B cell (primary cell): ENCODE measurements at regions not wholly inside any gene's neighbourhood (a gene's known extent, or its start where the extent isn't known, plus 50 kb on each side); places are given as distances from the start of the nearest gene placed in this dataset.

ENCODE experiments used
- ATAC-seq: fragments of 200-7000 bp; cut with Tn5 transposase; one replicate; pipeline ENCODE4 v1.10.0; 2021; ENCODE audit warnings: low read depth, mild to moderate bottlenecking, moderate number of reproducible peaks, moderate library complexity
- CTCF ChIA-PET: fragments of 350-600 bp; sonication (Branson Sonifier 250); formaldehyde crosslinking; loops from one replicate; lab custom pipeline; 2021; ENCODE audit warnings: antibody characterized with exemption, inconsistent platforms; lab: Charles Lee
- POLR2A ChIA-PET: fragments of 350-600 bp; sonication (Branson Sonifier 250); formaldehyde crosslinking; loops from one replicate; lab custom pipeline; 2021; ENCODE audit warnings: antibody characterized with exemption; lab: Charles Lee
- DNase-seq: peaks from one replicate; pipeline ENCODE4 v3.0.0; 2013
- H2AFZ ChIP-seq: 2 replicates; pipeline ENCODE4 v1.6.1; 2012; ENCODE audit warnings: mild to moderate bottlenecking, low read depth, low read length; ENCODE audit not compliant: insufficient read depth, poor library complexity, severe bottlenecking
- H3K27ac ChIP-seq, 2 donors: 1 replicate in 1 of 2; 2 replicates in 1 of 2; pipeline ENCODE4 v1.5.1; 2012 to 2013; ENCODE audit warnings: low read length in 2 of 2, mild to moderate bottlenecking in 2 of 2, moderate library complexity in 1 of 2
- H3K27me3 ChIP-seq, 4 experiments: fragments of 200-600 bp in 1 of 4; sonication (generic) in 1 of 4; replicated peaks in 1 of 4; 1 replicate in 2 of 4; 2 replicates in 2 of 4; pipeline versions ENCODE4 v1.6.1 to v1.7.0; 2013 to 2016; ENCODE audit warnings: low read length in 3 of 4, mild to moderate bottlenecking in 2 of 4, mixed read lengths in 1 of 4, moderate library complexity in 1 of 4; ENCODE audit not compliant: insufficient read depth in 4 of 4, control insufficient read depth in 3 of 4; ENCODE audit errors: control extremely low read depth in 1 of 4
- H3K36me3 ChIP-seq, 2 experiments: replicated peaks in 1 of 2; 1 replicate in 1 of 2; 2 replicates in 1 of 2; pipeline versions ENCODE4 v1.6.1 to v1.7.1; 2013; ENCODE audit warnings: low read length in 1 of 2; ENCODE audit not compliant: insufficient read depth in 2 of 2, control insufficient read depth in 1 of 2; ENCODE audit errors: control extremely low read depth in 1 of 2, extremely low read depth in 1 of 2
- H3K4me1 ChIP-seq, 2 donors: fragments of 200-600 bp in 1 of 2; sonication (generic) in 1 of 2; 1 replicate in 1 of 2; 2 replicates in 1 of 2; pipeline versions ENCODE4 v1.5.1 to v1.6.1; 2013 to 2017; ENCODE audit warnings: low read length in 2 of 2; ENCODE audit not compliant: control insufficient read depth in 2 of 2, insufficient read depth in 2 of 2
- H3K4me2 ChIP-seq: replicated peaks from 2 replicates; pipeline ENCODE3; 2012; ENCODE audit warnings: mild to moderate bottlenecking, low read depth, low read length; ENCODE audit not compliant: poor library complexity, severe bottlenecking
- H3K4me3 ChIP-seq, 5 experiments: fragments of 200-600 bp in 1 of 5; sonication (generic) in 1 of 5; 1 replicate in 3 of 5; 2 replicates in 2 of 5; pipeline versions ENCODE4 v1.5.1 to v1.7.0; 2011 to 2016; ENCODE audit warnings: low read length in 4 of 5, mild to moderate bottlenecking in 4 of 5, low read depth in 2 of 5, control low read depth in 1 of 5, moderate library complexity in 1 of 5; ENCODE audit not compliant: insufficient read depth in 1 of 5; ENCODE audit errors: control extremely low read depth in 1 of 5, extremely low read depth in 1 of 5
- H3K79me2 ChIP-seq: fragments of 200-600 bp; sonication (generic); one replicate; pipeline ENCODE4 v1.6.0; 2016; ENCODE audit warnings: low read length; ENCODE audit not compliant: control insufficient read depth, insufficient read depth
- H3K9ac ChIP-seq: fragments of 200-600 bp; sonication (generic); 2 replicates; pipeline ENCODE4 v1.6.1; 2017; ENCODE audit warnings: mild to moderate bottlenecking, low read length, moderate library complexity
- H3K9me3 ChIP-seq, 3 donors: one replicate each; pipeline versions ENCODE4 v1.6.1 to v1.7.1; 2013; ENCODE audit warnings: low read length in 2 of 3; ENCODE audit not compliant: control insufficient read depth in 2 of 3, insufficient read depth in 1 of 3; ENCODE audit errors: control extremely low read depth in 1 of 3
- H4K20me1 ChIP-seq: 2 replicates; pipeline ENCODE4 v1.6.0; 2012; ENCODE audit warnings: mild to moderate bottlenecking, low read length; ENCODE audit not compliant: insufficient read depth, control insufficient read depth, poor library complexity, severe bottlenecking
- H3K27ac Mint-ChIP-seq: one replicate; pipeline ENCODE4 v1.8.0; 2021; ENCODE audit warnings: mixed read lengths
- H3K27me3 Mint-ChIP-seq: one replicate; pipeline ENCODE4 v1.8.0; 2021; ENCODE audit warnings: mixed read lengths
- H3K4me1 Mint-ChIP-seq: one replicate; pipeline ENCODE4 v1.8.0; 2021; ENCODE audit warnings: mixed read lengths
- H3K4me3 Mint-ChIP-seq: one replicate; pipeline ENCODE4 v1.8.0; 2021; ENCODE audit warnings: mixed read lengths
- H3K9me3 Mint-ChIP-seq: one replicate; pipeline ENCODE4 v1.8.0; 2022; ENCODE audit warnings: mixed read lengths; ENCODE audit not compliant: insufficient read depth
- CTCF ChIP-seq: fragments of 200-600 bp; IDR thresholded peaks from one replicate; pipeline ENCODE4 v1.8.0; 2022; ENCODE audit warnings: antibody characterized with exemption, mild to moderate bottlenecking
- EZH2 ChIP-seq: IDR thresholded peaks from 2 replicates; pipeline ENCODE4 v1.6.1; 2012; ENCODE audit warnings: borderline replicate concordance, low read depth, mild to moderate bottlenecking, moderate library complexity, low read length; ENCODE audit not compliant: insufficient read depth, poor library complexity, severe bottlenecking
- WGBS: methylation state at CpG from one replicate; pipeline ENCODE4 v1.1.5; 2013; ENCODE audit warnings: missing lambda C conversion rate; ENCODE audit not compliant: insufficient coverage; 5-methylcytosine and 5-hydroxymethylcytosine counted together
- intact Hi-C: fragments of 100-400 bp; cut with micrococcal nuclease; formaldehyde crosslinking; loops from one replicate; pipeline ENCODE4 v1.10.0; 2022

GRCh38 chr6:68040780-68041179 lies 594.3 kb upstream of the ADGRB3 start:
- Mint-ChIP-seq H3K4me3 (no peak overlapping the region), H3K9me3 (peaks cover 2% of the 10 kb centered on the region), H3K27ac (no peak overlapping the region), H3K4me1 (no peaks in the 10 kb centered on the region), H3K27me3 (no peaks in the 10 kb centered on the region)
- ATAC-seq (no peak), DNase-seq (no peak)
- Histone ChIP-seq H4K20me1 (no peaks in the 10 kb centered on the region), H3K79me2 (no peaks in the 10 kb centered on the region), H3K4me1 (no peaks in the 10 kb centered on the region), H3K9ac (peak overlapping the region; percentile 47), H3K4me3 (peak overlapping the region in 4 of 5 experiments; percentile 4 to 41 (median 22)), H3K27me3 (no peaks in the 10 kb centered on the region), H3K27ac (no peak overlapping the region), H3K36me3 (no peaks in the 10 kb centered on the region), H3K4me2 (no peak overlapping the region), H2AFZ (no peak overlapping the region), H3K9me3 (peaks cover 0 to 6% (median 0%) of the 10 kb centered on the region in 3 donors)
- no peak for TF ChIP-seq CTCF
- no peak for TF ChIP-seq EZH2
- intact Hi-C loops, result no loop called here
- WGBS, result no CpG with 5 or more reads among the region's 3 CpGs
- CTCF ChIA-PET, result no interaction called here
- POLR2A ChIA-PET, result no interaction called here

GRCh38 chr6:68040312-68040778 lies 594.7 kb upstream of the ADGRB3 start:
- H3K9me3 ChIP-seq, result peaks cover 0 to 9% (median 0%) of the 10 kb centered on the region in 3 donors
- H3K27ac ChIP-seq, result no peak overlapping the region
- H3K4me1 Mint-ChIP-seq, result no peaks in the 10 kb centered on the region
- TF ChIP-seq CTCF (no peak), EZH2 (no peak)
- no peaks in the 10 kb centered on the region for H3K4me1 ChIP-seq
- 41% methylated on average over 12 of the region's 13 CpGs for WGBS
- no peak overlapping the region for H3K27ac Mint-ChIP-seq
- ChIA-PET POLR2A (no interaction called here), CTCF (no interaction called here)
- peaks cover 2% of the 10 kb centered on the region for H3K9me3 Mint-ChIP-seq
- H3K27me3 Mint-ChIP-seq, result no peaks in the 10 kb centered on the region
- no peaks in the 10 kb centered on the region for H3K27me3 ChIP-seq
- ATAC-seq (no peak), DNase-seq (no peak)
- no peaks in the 10 kb centered on the region for H3K36me3 ChIP-seq
- H3K79me2 ChIP-seq, result no peaks in the 10 kb centered on the region
- peak overlapping the region; percentile 21 for H3K4me3 Mint-ChIP-seq
- no peak overlapping the region for H3K4me2 ChIP-seq
- intact Hi-C loops, result no loop called here
- H4K20me1 ChIP-seq, result no peaks in the 10 kb centered on the region
- peak overlapping the region in 4 of 5 experiments; percentile 4 to 41 (median 22) for H3K4me3 ChIP-seq
- H3K9ac ChIP-seq, result peak overlapping the region; percentile 47
- H2AFZ ChIP-seq, result no peak overlapping the region
